ENCODE measurements at regions not wholly inside any gene's neighbourhood (a gene's known extent, or its start where the extent isn't known, plus 50 kb on each side); places are given as distances from the start of the nearest gene placed in this dataset.

GRCh38 chr12:60539592-60539991 is 943.8 kb downstream of the SLC16A7 start:
- H3K27me3 ChIP-seq (ENCODE audit: insufficient read depth, low read depth, low read length) = no peaks in the 10 kb centered on the region
- no peaks in the 10 kb centered on the region for H3K79me2 ChIP-seq (replicated peaks; ENCODE audit: insufficient read depth, low read length)
- no peak overlapping the region for H3K9ac ChIP-seq (ENCODE audit: low read length)
- H2AFZ ChIP-seq (ENCODE audit: low read depth, low read length) = no peak overlapping the region
- no peaks in the 10 kb centered on the region for H3K9me3 ChIP-seq (ENCODE audit: low read length)
- no peaks in the 10 kb centered on the region for H3K9me2 ChIP-seq (ENCODE audit: insufficient read depth, low read length)
- no peak overlapping the region for H3K4me2 ChIP-seq (ENCODE audit: low read length)
- no peaks in the 10 kb centered on the region for H4K20me1 ChIP-seq (ENCODE audit: insufficient read depth)
- TF ChIP-seq, protein P1, sequence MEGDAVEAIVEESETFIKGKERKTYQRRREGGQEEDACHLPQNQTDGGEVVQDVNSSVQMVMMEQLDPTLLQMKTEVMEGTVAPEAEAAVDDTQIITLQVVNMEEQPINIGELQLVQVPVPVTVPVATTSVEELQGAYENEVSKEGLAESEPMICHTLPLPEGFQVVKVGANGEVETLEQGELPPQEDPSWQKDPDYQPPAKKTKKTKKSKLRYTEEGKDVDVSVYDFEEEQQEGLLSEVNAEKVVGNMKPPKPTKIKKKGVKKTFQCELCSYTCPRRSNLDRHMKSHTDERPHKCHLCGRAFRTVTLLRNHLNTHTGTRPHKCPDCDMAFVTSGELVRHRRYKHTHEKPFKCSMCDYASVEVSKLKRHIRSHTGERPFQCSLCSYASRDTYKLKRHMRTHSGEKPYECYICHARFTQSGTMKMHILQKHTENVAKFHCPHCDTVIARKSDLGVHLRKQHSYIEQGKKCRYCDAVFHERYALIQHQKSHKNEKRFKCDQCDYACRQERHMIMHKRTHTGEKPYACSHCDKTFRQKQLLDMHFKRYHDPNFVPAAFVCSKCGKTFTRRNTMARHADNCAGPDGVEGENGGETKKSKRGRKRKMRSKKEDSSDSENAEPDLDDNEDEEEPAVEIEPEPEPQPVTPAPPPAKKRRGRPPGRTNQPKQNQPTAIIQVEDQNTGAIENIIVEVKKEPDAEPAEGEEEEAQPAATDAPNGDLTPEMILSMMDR (IDR thresholded peaks at IDR 0.05; ENCODE audit: poor library complexity, severe bottlenecking) = no peak
- TF ChIP-seq EP300 (conservative IDR thresholded peaks at IDR 0.05; ENCODE audit: poor library complexity, severe bottlenecking) = no peak
- TF ChIP-seq SMC3 (conservative IDR thresholded peaks at IDR 0.05; ENCODE audit: poor library complexity) = no peak
- TF ChIP-seq POLR2AphosphoS5 (IDR thresholded peaks at IDR 0.05) = no peak
- TF ChIP-seq RAD21 (conservative IDR thresholded peaks at IDR 0.05) = no peak
- TF ChIP-seq, protein P2, sequence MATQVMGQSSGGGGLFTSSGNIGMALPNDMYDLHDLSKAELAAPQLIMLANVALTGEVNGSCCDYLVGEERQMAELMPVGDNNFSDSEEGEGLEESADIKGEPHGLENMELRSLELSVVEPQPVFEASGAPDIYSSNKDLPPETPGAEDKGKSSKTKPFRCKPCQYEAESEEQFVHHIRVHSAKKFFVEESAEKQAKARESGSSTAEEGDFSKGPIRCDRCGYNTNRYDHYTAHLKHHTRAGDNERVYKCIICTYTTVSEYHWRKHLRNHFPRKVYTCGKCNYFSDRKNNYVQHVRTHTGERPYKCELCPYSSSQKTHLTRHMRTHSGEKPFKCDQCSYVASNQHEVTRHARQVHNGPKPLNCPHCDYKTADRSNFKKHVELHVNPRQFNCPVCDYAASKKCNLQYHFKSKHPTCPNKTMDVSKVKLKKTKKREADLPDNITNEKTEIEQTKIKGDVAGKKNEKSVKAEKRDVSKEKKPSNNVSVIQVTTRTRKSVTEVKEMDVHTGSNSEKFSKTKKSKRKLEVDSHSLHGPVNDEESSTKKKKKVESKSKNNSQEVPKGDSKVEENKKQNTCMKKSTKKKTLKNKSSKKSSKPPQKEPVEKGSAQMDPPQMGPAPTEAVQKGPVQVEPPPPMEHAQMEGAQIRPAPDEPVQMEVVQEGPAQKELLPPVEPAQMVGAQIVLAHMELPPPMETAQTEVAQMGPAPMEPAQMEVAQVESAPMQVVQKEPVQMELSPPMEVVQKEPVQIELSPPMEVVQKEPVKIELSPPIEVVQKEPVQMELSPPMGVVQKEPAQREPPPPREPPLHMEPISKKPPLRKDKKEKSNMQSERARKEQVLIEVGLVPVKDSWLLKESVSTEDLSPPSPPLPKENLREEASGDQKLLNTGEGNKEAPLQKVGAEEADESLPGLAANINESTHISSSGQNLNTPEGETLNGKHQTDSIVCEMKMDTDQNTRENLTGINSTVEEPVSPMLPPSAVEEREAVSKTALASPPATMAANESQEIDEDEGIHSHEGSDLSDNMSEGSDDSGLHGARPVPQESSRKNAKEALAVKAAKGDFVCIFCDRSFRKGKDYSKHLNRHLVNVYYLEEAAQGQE (IDR thresholded peaks at IDR 0.05; ENCODE audit: borderline replicate concordance) = no peak
- TF ChIP-seq EZH2 (IDR thresholded peaks at IDR 0.05; ENCODE audit: borderline replicate concordance, insufficient read depth, low read length, poor library complexity, severe bottlenecking) = no peak
- no peak for TF ChIP-seq TAF1 (IDR thresholded peaks at IDR 0.05; ENCODE audit: low read depth)
- TF ChIP-seq MXI1 (conservative IDR thresholded peaks at IDR 0.05; ENCODE audit: poor library complexity, severe bottlenecking) = no peak
- no peak overlapping the region for H3K4me3 ChIP-seq (ENCODE audit: low read length)
- no peaks in the 10 kb centered on the region for H3K36me3 ChIP-seq (ENCODE audit: insufficient read depth, low read length)
- H3F3A ChIP-seq (ENCODE audit: insufficient read depth, low read length, poor library complexity, severe bottlenecking) = no peaks in the 10 kb centered on the region
- no peak overlapping the region for H3K27ac ChIP-seq (ENCODE audit: low read length)

GRCh38 chr12:60568914-60569313 is 973.1 kb downstream of the SLC16A7 start:
- Histone ChIP-seq H3K9me3 (ENCODE audit: low read length) (no peaks in the 10 kb centered on the region), H3K36me3 (ENCODE audit: insufficient read depth, low read length) (no peaks in the 10 kb centered on the region), H3K27me3 (ENCODE audit: insufficient read depth, low read depth, low read length) (no peaks in the 10 kb centered on the region), H3K9me2 (ENCODE audit: insufficient read depth, low read length) (no peaks in the 10 kb centered on the region), H2AFZ (ENCODE audit: low read depth, low read length) (no peak overlapping the region), H3K79me2 (replicated peaks; ENCODE audit: insufficient read depth, low read length) (no peaks in the 10 kb centered on the region), H3K9ac (ENCODE audit: low read length) (no peak overlapping the region), H3K4me2 (ENCODE audit: low read length) (no peak overlapping the region), H3F3A (ENCODE audit: insufficient read depth, low read length, poor library complexity, severe bottlenecking) (no peaks in the 10 kb centered on the region), H4K20me1 (ENCODE audit: insufficient read depth) (no peaks in the 10 kb centered on the region), H3K27ac (ENCODE audit: low read length) (no peak overlapping the region), H3K4me3 (ENCODE audit: low read length) (no peak overlapping the region)
- TF ChIP-seq SMC3 (conservative IDR thresholded peaks at IDR 0.05; ENCODE audit: poor library complexity) (no peak), MXI1 (conservative IDR thresholded peaks at IDR 0.05; ENCODE audit: poor library complexity, severe bottlenecking) (no peak), TAF1 (IDR thresholded peaks at IDR 0.05; ENCODE audit: low read depth) (no peak), RAD21 (conservative IDR thresholded peaks at IDR 0.05) (no peak), EZH2 (IDR thresholded peaks at IDR 0.05; ENCODE audit: borderline replicate concordance, insufficient read depth, low read length, poor library complexity, severe bottlenecking) (no peak), POLR2AphosphoS5 (IDR thresholded peaks at IDR 0.05) (no peak), EP300 (conservative IDR thresholded peaks at IDR 0.05; ENCODE audit: poor library complexity, severe bottlenecking) (no peak)
- TF ChIP-seq, protein P2 (IDR thresholded peaks at IDR 0.05; ENCODE audit: borderline replicate concordance) = no peak
- TF ChIP-seq, protein P1 (IDR thresholded peaks at IDR 0.05; ENCODE audit: poor library complexity, severe bottlenecking) = no peak

All from neural cell (in vitro differentiated cells).